Heart left ventricle (tissue), 16 donors: ENCODE measurements at regions not wholly inside any gene's neighbourhood (a gene's known extent, or its start where the extent isn't known, plus 50 kb on each side); places are given as distances from the start of the nearest gene placed in this dataset.
"Not testable (repeated sequence)": the region's sequence is repeated elsewhere in the genome, so short reads cannot be mapped to it uniquely, and the experiment has no call there.

ENCODE experiments used
- ATAC-seq, 4 donors: fragments of 200-7000 bp; cut with Tn5 transposase; one replicate each; pipeline ENCODE4 v1.9.1; 2020 to 2022; ENCODE audit warnings: moderate library complexity in 4 of 4, mild to moderate bottlenecking in 3 of 4, moderate number of reproducible peaks in 1 of 4
- DNase-seq, 5 donors: peaks; one replicate each; pipeline ENCODE4 v3.0.0-alpha.2; 2020
- H3K27ac ChIP-seq, 12 donors: fragments of 200-600 bp; sonication (generic) in 4 of 12; one replicate each; pipeline versions ENCODE4 v1.5.0 to v1.8.0; 2016 to 2022; ENCODE audit warnings: mild to moderate bottlenecking in 2 of 12
- H3K27me3 ChIP-seq, 9 donors: fragments of 200-600 bp; sonication (generic) in 2 of 9; one replicate each; pipeline versions ENCODE4 v1.5.1 to v1.8.0; 2016 to 2022; ENCODE audit warnings: mild to moderate bottlenecking in 3 of 9
- H3K36me3 ChIP-seq, 9 donors: fragments of 200-600 bp; sonication (generic) in 2 of 9; one replicate each; pipeline versions ENCODE4 v1.5.0 to v1.8.0; 2018 to 2022; ENCODE audit warnings: mild to moderate bottlenecking in 2 of 9
- H3K4me1 ChIP-seq, 12 donors: fragments of 200-600 bp; sonication (generic) in 4 of 12; one replicate each; pipeline versions ENCODE4 v1.5.0 to v1.8.0; 2016 to 2022; ENCODE audit warnings: mild to moderate bottlenecking in 3 of 12
- H3K4me3 ChIP-seq, 12 donors: fragments of 200-600 bp; sonication (generic) in 4 of 12; one replicate each; pipeline versions ENCODE4 v1.5.0 to v1.8.0; 2017 to 2022; ENCODE audit warnings: mild to moderate bottlenecking in 9 of 12, moderate library complexity in 4 of 12
- H3K9me3 ChIP-seq, 12 donors: fragments of 200-600 bp; sonication (generic) in 4 of 12; one replicate each; pipeline versions ENCODE4 v1.5.0 to v1.8.0; 2016 to 2022; ENCODE audit warnings: mild to moderate bottlenecking in 1 of 12
- CTCF ChIP-seq, 12 donors: fragments of 200-600 bp; sonication (generic) in 4 of 12; IDR thresholded peaks; one replicate each; pipeline versions ENCODE4 v1.5.0 to v1.8.0; 2018 to 2022; ENCODE audit warnings: antibody characterized with exemption in 12 of 12, mild to moderate bottlenecking in 5 of 12
- POLR2A ChIP-seq, 2 donors: fragments of 450-650 bp; IDR thresholded peaks; one replicate each; pipeline ENCODE4 v1.6.1; 2017; ENCODE audit warnings: antibody characterized with exemption in 2 of 2, mild to moderate bottlenecking in 2 of 2, moderate library complexity in 2 of 2
- WGBS, 4 donors: extraction: QIAGEN DNeasy Blood & Tissue Kit in 2 of 4; methylation state at CpG; one replicate each; pipeline versions ENCODE4 v1.1.5 to v1.1.7; 2013 to 2018; 5-methylcytosine and 5-hydroxymethylcytosine counted together
- intact Hi-C, 10 donors: fragments of 100-400 bp; cut with DNase I; formaldehyde crosslinking; loops; one replicate each; pipeline versions ENCODE4 v1.11.1 to v1.14.2; 2022
- donor health status: ischemic (EF 13 %, LVEDD 7.1; RV severe dilation, severe dysfunction).
- donor health status: healthy with polysubstance abuse.
- donor health status: DM: no; HTN: yes; CAD: no.
- donor health status: DM: no; HTN: no; CAD: no.
- donor health status: ischemic (EF 25% LVEDD 6.9; RV normal size, moderate dysfunction).
- donor health status: ischemic (EF 25% LVEDD 5.7; RV mildly dilated, moderate dysfunction).
- donor health status: healthy.
- donor health status: DM: yes; HTN: yes; CAD: no.
- donor health status: ischemic (EF 35%, LVEDD 5.7; RV mildly dilated, moderate dysfunction).
- donor health status: nonischemic (EF 11% LVEDD 7.7; RV severe dilation, severe dysfunction).
- donor health status: DM: yes; HTN: yes; CAD: no.
- donor health status: PGD.
- donor health status: ischemic (EF 29% LVEDD 5.4; RV normal size, mild dysfunction).
- donor health status: nonischemic (EF 23%, LVEDD 6.1; RV moderate dilation, normal function).

- TF ChIP-seq POLR2A (IDR thresholded peaks at IDR 0.05) (no peak), CTCF (IDR thresholded peaks at IDR 0.05) (peak; percentile 67 to 83 (median 77))
- H3K9me3 ChIP-seq = peaks cover 0 to 9% (median 0%) of the 10 kb centered on the region in 12 donors
- no peak overlapping the region for H3K27ac ChIP-seq
- peaks cover 0 to 3% (median 0%) of the 10 kb centered on the region in 12 donors for H3K4me1 ChIP-seq
- H3K27me3 ChIP-seq = peaks cover 0 to 8% (median 0%) of the 10 kb centered on the region in 9 donors
- 13 to 19% (median 18%) methylated on average over 6 of the region's 6 CpGs for WGBS, 4 donors
- H3K4me3 ChIP-seq = no peak overlapping the region
- H3K36me3 ChIP-seq = no peaks in the 10 kb centered on the region
- ATAC-seq = peak in 2 of 4 donors; percentile 52 to 73
- intact Hi-C loops = loop anchor here (1.0 to 10.0 kb wide), 6 partner anchors 196 to 679 kb away; no protein-coding TSS in a partner anchor
- DNase-seq = no peak
Measured at GRCh38 chr2:224650815-224651439, 65.2 kb downstream of the CCDC195 start.

GRCh38 chr2:224647684-224648083 is 62.5 kb upstream of the CUL3 start:
- not testable (repeated sequence) for H3K36me3 ChIP-seq, ATAC-seq, H3K4me3 ChIP-seq, H3K4me1 ChIP-seq, DNase-seq, H3K27ac ChIP-seq, H3K9me3 ChIP-seq
- H3K27me3 ChIP-seq = peaks cover 0 to 16% (median 0%) of the 10 kb centered on the region in 9 donors
- intact Hi-C loops = loop anchor here in 8 of 10 donors (5.0 to 10.0 kb wide), 7 partner anchors 127 to 663 kb away; no protein-coding TSS in a partner anchor
- 90 to 93% (median 92%) methylated on average over 11 of the region's 11 CpGs for WGBS, 4 donors

- TF ChIP-seq CTCF (IDR thresholded peaks at IDR 0.05) (peak; percentile 27 to 53 (median 38)), POLR2A (IDR thresholded peaks at IDR 0.05) (no peak)
- intact Hi-C loops = loop anchor here in 8 of 10 donors (5.0 to 10.0 kb wide), 7 partner anchors 128 to 662 kb away; no protein-coding TSS in a partner anchor
- ATAC-seq = no peak
Measured at GRCh38 chr2:224646242-224646846, 61.2 kb upstream of the CUL3 start.

GRCh38 chr2:224645722-224646121 is 60.6 kb upstream of the CUL3 start:
- intact Hi-C loops = loop anchor here in 8 of 10 donors (5.0 to 10.0 kb wide), 7 partner anchors 129 to 661 kb away; no protein-coding TSS in a partner anchor
- TF ChIP-seq POLR2A (IDR thresholded peaks at IDR 0.05) (no peak), CTCF (IDR thresholded peaks at IDR 0.05) (no peak)
- no peak overlapping the region for H3K27ac ChIP-seq
- H3K9me3 ChIP-seq = no peaks in the 10 kb centered on the region
- no peak for ATAC-seq
- DNase-seq = no peak
- 68 to 84% (median 80%) methylated on average over 4 of the region's 4 CpGs for WGBS, 4 donors
- no peak overlapping the region for H3K4me3 ChIP-seq
- peaks cover 0 to 3% (median 0%) of the 10 kb centered on the region in 12 donors for H3K4me1 ChIP-seq
- H3K27me3 ChIP-seq = peaks cover 0 to 18% (median 0%) of the 10 kb centered on the region in 9 donors
- no peaks in the 10 kb centered on the region for H3K36me3 ChIP-seq

More at GRCh38 chr2:224646242-224646846, 61.2 kb upstream of the CUL3 start:
- Histone ChIP-seq H3K4me3 (no peak overlapping the region), H3K27ac (no peak overlapping the region), H3K9me3 (no peaks in the 10 kb centered on the region), H3K36me3 (no peaks in the 10 kb centered on the region), H3K27me3 (peaks cover 0 to 16% (median 0%) of the 10 kb centered on the region in 9 donors), H3K4me1 (peaks cover 0 to 3% (median 0%) of the 10 kb centered on the region in 12 donors)
- WGBS, 4 donors = 51 to 53% (median 52%) methylated on average over 9 of the region's 9 CpGs
- no peak for DNase-seq
